ENCODE measurements at regions not wholly inside any gene's neighbourhood (a gene's known extent, or its start where the extent isn't known, plus 50 kb on each side); places are given as distances from the start of the nearest gene placed in this dataset.

DNA sequence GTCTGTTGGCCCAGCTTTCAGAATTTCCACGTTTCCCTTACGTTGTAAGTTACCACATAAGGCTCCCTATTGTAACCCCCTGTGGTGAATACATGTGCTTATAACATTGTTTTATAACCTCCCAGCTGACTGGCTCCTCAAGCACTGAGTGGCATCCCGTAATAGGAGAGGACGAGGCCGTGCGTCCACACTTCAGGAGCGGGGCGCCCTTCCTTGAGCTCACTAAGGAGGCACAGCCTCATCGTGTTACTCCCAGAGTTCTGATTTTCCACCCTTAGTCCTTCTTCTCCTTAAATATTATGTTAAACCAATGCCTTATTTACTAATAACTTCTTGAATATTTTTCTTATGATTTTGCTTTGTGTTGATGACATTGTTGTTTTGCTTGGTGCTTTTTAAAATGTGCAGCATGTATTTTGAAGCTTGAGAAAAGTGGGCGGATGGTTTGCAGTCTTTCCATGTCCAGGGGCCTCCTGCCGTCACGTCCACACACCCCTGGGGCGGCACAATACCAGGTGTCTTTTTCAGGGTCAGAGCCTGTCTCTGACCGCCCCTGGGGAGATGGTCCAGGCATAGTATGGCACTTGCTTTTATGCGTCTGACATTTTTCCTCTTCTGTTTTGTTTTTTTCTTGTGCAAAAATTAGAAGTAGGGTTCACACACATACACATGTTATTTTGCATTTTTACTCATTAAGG is 181.8 kb downstream of the DLL1 start:
- Histone ChIP-seq H3K27me3 (no peaks in the 10 kb centered on the region), H3K9me3 (no peaks in the 10 kb centered on the region), H3K36me3 (no peaks in the 10 kb centered on the region), H3K4me1 (no peaks in the 10 kb centered on the region), H3K27ac (no peak overlapping the region), H3K4me3 (no peak overlapping the region)
- intact Hi-C loops (cut with DNase I): no loop called here
- TF ChIP-seq, protein P1, sequence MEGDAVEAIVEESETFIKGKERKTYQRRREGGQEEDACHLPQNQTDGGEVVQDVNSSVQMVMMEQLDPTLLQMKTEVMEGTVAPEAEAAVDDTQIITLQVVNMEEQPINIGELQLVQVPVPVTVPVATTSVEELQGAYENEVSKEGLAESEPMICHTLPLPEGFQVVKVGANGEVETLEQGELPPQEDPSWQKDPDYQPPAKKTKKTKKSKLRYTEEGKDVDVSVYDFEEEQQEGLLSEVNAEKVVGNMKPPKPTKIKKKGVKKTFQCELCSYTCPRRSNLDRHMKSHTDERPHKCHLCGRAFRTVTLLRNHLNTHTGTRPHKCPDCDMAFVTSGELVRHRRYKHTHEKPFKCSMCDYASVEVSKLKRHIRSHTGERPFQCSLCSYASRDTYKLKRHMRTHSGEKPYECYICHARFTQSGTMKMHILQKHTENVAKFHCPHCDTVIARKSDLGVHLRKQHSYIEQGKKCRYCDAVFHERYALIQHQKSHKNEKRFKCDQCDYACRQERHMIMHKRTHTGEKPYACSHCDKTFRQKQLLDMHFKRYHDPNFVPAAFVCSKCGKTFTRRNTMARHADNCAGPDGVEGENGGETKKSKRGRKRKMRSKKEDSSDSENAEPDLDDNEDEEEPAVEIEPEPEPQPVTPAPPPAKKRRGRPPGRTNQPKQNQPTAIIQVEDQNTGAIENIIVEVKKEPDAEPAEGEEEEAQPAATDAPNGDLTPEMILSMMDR (IDR thresholded peaks at IDR 0.05): no peak
- peak in 1 of 2 donors; percentile 21 for DNase-seq (ENCODE audit: low spot score in 2 of 2)

DNA sequence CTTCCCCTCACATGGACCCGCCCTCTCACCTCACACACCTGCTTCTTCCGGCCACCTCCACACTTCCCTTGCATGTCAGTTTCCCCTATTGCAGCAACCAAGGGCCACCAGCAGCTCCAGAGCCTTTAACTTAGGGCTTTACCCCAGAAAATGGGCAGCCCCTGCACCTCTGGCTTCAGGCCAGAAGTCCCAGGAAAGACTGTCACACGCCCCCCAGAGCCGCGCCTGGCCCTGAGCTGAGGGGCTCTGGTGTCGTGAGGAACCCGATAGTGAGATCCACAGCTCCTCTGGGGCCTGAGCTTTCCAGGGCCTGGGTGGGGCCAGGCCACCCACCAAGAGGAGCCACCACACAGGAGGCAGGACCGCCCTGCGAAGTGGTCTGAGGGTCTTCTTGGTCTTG is 182.4 kb downstream of the DLL1 start:
- Histone ChIP-seq H3K4me3 (no peak overlapping the region), H3K4me1 (no peaks in the 10 kb centered on the region), H3K27me3 (no peaks in the 10 kb centered on the region), H3K27ac (no peak overlapping the region), H3K9me3 (no peaks in the 10 kb centered on the region), H3K36me3 (no peaks in the 10 kb centered on the region)
- peak in 1 of 2 donors; percentile 39 for DNase-seq (ENCODE audit: low spot score in 2 of 2)
- TF ChIP-seq, protein P1 (IDR thresholded peaks at IDR 0.05): no peak
- intact Hi-C loops (cut with DNase I): no loop called here

DNA sequence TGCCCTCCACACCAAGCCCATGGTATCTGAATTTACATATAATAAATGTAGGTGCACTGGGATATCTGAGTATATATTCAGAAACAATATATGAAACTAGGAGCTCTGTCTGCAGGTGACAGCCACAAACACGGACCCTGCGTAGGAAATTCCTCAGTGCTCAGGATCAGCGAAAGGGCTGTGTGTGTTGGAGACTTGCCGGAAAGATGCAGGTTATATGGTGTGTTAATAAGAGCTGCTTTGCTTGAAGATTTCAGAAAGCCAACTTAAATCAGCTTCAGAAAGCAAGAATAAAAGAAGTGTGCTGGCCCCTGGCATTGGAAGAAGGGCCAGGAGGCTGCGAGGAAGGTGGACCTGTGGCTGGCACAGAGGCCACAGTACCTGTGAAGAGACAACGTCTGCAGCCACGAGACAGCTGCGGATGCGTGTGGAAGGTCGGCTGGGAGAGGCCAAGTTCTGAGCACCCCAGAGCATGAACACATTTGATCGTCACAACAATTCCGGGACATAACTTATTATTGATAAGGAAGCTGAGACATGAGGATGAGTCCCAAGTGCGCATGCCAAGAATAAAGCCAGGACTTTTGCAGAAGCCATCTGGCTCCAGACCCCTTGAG is 183.2 kb downstream of the DLL1 start:
- H3K36me3 ChIP-seq: no peaks in the 10 kb centered on the region
- H3K4me1 ChIP-seq: no peaks in the 10 kb centered on the region
- H3K4me3 ChIP-seq: no peak overlapping the region
- H3K27ac ChIP-seq: no peak overlapping the region
- intact Hi-C loops (cut with DNase I): no loop called here
- H3K9me3 ChIP-seq: no peaks in the 10 kb centered on the region
- TF ChIP-seq, protein P1 (IDR thresholded peaks at IDR 0.05): no peak
- no peaks in the 10 kb centered on the region for H3K27me3 ChIP-seq
- DNase-seq (ENCODE audit: low spot score in 2 of 2): peak in 1 of 2 donors; percentile 38

DNA sequence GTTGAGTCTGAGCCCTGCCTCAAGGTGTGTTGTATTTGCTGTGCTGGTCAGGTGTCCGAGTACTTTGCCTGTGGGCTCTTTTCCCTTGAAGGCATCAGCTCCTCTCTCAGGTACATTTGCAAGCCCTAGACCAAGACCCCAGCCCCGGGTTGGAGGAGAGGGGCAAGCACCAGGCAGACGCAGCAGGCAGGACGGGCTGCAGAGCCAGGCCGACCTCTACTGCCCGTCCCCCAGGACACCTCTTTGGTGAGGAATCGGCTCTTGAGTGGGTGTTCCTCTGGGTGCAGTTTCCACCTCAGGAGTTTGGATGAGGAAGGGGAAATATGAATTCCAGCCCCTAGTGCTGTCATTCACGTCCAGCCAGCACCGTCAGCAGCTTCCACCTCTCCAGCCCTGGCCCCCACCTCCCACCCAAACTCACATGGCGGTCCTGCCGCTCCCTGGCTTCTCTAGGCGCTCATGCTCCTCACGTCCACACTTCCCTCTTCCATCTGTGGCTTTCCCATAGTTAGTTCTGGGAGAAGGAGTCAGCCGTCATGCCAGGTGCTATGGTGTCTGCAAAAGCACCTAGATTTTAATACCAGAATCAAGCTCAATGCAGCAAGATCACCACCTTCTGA is 183.9 kb downstream of the DLL1 start:
- peak in 1 of 2 donors; percentile 21 for DNase-seq (ENCODE audit: low spot score in 2 of 2)
- TF ChIP-seq, protein P1 (IDR thresholded peaks at IDR 0.05): no peak
- no peaks in the 10 kb centered on the region for H3K4me1 ChIP-seq

DNA sequence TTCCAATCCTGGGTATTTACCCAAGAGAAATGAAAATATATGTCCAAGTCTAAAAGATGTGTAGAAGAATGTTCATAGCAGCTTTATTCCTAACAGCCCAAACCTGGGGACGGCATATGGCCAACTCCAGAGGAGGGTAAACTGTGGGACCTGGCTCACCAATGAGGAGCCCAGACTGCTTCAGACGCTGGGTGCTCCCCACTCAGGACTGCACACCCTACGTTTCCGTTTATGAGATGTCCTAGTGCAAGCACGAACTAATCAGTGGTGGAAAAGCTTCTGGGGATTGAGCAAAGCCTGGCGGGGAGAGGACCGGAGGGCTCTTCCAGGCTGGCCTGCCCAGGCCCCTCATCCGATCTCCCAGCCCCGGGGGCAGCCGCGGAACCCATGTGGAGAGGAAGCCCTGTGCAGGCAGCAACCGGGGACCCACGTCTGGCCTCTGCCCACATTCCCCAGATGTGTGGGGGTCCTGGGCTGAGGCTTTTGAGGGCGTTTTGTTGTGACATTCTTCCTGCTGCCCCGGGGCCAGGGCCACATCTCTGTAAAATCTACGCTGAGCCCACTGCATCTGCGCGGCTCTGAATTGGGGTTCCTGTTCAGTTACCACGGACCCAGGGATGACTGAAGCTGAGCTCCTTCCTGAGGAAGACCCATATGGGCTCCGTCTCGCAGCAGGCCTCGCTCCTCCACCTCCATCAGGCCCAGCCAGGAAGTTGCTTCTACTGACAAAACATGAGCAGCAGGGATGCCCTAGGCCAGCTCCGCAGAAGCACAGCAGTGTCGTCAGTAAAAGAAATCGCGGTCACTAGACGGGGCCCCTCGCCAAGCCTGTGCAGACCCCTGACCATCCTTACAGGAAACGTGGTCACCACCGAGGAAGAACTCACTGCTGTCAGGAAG is 188.0 kb downstream of the DLL1 start:
- Histone ChIP-seq H3K4me1 (no peaks in the 10 kb centered on the region), H3K27ac (no peak overlapping the region), H3K4me3 (no peak overlapping the region), H3K36me3 (no peaks in the 10 kb centered on the region), H3K9me3 (no peaks in the 10 kb centered on the region), H3K27me3 (no peaks in the 10 kb centered on the region)
- TF ChIP-seq, protein P1 (IDR thresholded peaks at IDR 0.05): no peak
- DNase-seq (ENCODE audit: low spot score in 2 of 2): peak in 1 of 2 donors; percentile 52
- intact Hi-C loops (cut with DNase I): no loop called here

More for the DNA sequence above, 183.9 kb downstream of the DLL1 start:
- intact Hi-C loops (cut with DNase I): no loop called here
- Histone ChIP-seq H3K36me3 (no peaks in the 10 kb centered on the region), H3K4me3 (no peak overlapping the region), H3K27me3 (no peaks in the 10 kb centered on the region), H3K9me3 (no peaks in the 10 kb centered on the region), H3K27ac (no peak overlapping the region)
